Ramos (cell line): ENCODE measurements at regions not wholly inside any gene's neighbourhood (a gene's known extent, or its start where the extent isn't known, plus 50 kb on each side); places are given as distances from the start of the nearest gene placed in this dataset.

Experiments used
- in situ Hi-C: fragments of 300-500 bp; cut with MboI; formaldehyde crosslinking; loops from one replicate; pipeline ENCODE4 v1.14.3; 2022; ENCODE audit warnings: low sequenced_read_pairs; ENCODE audit not compliant: unreplicated experiment

DNA sequence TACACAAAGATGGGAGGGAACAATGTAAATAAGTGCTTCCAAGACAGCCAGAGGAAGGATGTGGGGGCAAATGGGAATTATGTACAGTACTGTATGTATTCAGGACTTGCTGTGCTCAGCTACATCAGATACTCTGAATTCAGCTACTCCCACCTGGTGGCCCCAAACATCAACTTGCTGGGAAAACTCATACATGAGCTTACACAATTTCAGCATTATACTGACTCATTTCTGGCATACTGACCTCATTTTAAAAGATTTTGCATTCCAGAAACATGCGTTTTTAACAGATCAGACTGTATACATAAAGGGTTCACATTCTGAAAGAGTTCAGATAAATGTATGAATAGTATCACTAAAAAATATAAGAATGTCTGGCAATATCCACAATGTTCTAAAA, 59.7 kb downstream of the GPX5 start:
- in situ Hi-C loops: no loop called here

- in situ Hi-C loops: no loop called here
Measured at GRCh38 chr6:28586324-28586723, 60.6 kb downstream of the GPX5 start.

DNA sequence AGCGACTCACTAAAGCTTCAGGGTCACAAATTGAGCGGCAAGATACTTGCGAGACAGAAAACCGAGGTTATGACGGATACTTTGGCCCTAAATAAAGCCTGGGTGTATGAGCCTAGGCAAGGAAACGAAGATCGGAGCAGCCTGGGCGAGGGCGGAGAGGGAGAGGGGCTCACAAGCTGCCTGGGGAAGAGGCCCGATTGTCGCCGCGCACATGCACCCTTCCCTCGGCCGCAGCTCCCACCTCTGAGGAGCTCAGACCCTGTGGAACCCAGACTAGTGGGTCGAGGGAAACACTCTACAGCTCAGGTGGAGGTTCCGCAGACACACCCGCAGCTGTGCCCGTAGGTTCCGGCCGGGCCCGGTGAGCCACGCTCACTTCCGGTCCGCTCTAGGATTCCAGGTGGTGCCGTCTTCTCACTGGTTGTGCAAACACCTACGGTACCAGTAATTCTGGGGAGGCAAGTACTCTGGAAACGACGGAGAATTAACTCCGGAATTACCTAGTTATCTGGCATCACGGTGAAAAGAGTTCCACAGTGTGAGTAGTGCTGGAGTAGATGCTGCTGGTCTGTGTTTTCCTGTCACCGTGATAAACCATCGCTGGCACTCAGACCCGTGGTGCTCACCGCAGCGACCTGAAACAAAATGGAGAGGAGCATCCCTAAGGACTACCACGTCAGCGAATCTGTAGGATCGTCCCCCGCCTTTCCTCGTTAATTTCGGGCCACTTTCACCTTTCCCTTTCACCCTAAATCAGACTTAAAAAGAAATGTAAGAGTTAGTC, 61.5 kb downstream of the GPX5 start:
- in situ Hi-C loops: no loop called here

GRCh38 chr6:28587746-28588075, 62.0 kb downstream of the GPX5 start:
- in situ Hi-C loops: no loop called here

- in situ Hi-C loops: no loop called here
Measured at GRCh38 chr6:28588666-28589065, 63.0 kb downstream of the GPX5 start.

GRCh38 chr6:28589234-28589956, 63.7 kb downstream of the GPX5 start:
- in situ Hi-C loops: no loop called here

GRCh38 chr6:28589957-28590349, 64.3 kb downstream of the GPX5 start:
- in situ Hi-C loops: no loop called here

- in situ Hi-C loops: no loop called here
Measured at GRCh38 chr6:28597217-28597835, 71.6 kb downstream of the GPX5 start.

DNA sequence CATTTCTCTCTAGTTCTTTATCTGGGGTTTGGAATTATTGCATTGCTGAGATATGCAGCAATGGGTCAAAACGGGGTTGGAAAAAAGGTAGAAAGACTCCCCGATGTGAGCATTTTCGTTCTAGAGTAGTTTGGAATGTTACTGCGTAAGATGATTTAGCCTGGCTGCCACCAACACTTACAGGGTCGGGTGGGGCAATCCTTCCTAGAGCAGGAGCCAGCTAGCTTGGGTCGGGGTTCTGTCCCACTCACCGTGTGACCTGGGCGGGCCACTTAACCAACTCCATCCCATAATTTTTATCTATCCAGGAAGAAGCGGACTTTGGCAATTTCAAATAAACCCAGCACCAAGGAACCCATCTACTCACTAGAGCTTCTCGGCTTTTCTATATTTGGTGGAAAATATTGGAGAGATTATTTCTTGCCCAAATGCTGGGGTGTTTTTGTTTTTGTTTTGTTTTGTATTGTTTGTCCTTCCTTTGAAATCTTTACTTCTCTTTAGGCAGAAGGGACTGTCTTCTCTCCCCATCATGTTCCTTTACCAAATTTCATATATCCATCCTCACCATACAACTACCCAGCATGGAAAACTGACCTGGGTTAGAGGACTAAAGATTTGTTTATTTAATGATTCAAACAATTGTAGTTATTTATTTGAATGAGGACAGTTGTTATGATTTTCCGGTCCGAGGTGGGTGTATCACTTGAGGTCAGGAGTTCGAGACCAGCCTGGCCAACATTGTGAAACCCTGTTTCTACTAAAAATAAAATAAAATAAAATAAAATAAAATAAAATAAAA, 72.4 kb downstream of the GPX5 start:
- in situ Hi-C loops: no loop called here

DNA sequence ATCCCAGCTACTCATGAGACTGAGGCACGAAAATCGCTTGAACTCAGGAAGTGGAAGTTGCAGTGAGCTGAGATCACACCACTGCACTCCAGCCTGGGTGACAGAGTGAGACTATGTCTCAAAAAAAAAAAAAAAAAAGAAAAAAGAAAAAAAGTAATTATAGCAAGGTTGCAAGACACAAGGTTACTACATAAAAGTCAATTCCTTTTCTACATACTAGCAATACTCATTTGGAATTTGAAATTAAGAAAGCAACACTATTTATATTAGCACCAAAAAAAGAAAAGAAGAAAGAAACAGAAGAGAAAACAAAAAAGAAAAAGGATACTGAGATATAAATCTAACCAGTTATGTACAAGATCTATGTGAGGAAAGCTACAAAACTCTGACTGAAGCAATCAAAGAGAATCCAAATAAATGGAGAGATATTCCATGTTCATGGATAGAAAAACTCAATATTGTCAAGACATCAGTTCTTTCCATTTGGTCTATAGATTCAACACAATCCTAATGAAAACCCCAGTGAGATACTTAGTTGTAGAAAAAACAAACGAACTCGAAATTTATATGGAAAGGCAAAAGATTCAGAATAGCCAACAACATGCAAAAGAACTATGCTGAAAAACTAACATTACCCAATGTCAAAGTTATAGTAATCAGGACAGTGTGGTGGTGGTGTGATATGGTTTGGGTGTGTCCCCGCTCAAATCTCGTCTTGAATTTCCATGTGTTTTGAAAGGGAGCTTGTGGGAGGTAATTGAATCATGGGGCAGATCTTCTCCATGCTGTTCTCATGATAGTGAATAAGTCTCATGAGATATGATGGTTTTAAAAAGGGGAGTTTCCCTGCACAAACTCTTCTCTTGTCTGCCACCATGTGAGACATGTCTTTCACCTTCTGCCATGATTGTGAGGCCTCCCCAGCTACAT, 73.3 kb downstream of the GPX5 start:
- in situ Hi-C loops: no loop called here

DNA sequence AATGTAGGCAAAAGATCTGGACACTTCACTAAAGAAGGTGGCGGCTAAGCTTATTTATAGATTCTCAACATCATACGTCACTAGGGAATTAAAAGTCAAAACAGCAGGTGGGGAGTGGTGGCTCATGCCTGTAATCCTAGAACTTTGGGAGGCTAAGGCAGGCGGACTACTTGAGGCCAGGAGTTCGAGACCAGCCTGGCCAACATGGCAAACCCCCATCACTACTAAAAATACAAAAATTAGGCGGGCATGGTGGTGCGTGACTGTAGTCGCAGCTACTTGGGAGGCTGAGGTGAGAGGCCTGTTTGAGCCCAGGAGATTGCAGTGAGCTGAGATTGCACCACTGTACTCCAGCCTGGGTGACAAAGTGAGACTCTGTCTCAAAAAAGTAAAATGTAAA, 74.6 kb downstream of the GPX5 start:
- in situ Hi-C loops: no loop called here

DNA sequence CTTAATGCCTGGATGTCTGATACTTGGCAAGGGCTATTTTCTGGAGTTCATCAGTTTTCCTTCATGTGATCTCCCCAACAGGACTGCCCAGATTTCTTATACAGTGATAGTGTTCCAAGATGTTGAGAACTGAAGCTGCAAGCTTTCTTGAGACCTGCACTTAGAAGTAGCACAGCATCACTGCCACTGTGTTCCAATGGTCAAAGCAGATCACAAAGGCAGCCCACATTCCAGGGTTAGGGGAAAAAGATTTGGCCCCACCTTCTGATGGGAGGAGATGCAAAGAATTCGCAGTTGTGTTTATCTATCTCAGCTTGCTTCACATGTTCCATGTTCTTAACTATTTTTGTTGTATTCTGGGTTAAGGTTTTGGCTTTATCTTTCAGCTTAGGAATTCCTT, 78.2 kb downstream of the GPX5 start:
- in situ Hi-C loops: no loop called here

DNA sequence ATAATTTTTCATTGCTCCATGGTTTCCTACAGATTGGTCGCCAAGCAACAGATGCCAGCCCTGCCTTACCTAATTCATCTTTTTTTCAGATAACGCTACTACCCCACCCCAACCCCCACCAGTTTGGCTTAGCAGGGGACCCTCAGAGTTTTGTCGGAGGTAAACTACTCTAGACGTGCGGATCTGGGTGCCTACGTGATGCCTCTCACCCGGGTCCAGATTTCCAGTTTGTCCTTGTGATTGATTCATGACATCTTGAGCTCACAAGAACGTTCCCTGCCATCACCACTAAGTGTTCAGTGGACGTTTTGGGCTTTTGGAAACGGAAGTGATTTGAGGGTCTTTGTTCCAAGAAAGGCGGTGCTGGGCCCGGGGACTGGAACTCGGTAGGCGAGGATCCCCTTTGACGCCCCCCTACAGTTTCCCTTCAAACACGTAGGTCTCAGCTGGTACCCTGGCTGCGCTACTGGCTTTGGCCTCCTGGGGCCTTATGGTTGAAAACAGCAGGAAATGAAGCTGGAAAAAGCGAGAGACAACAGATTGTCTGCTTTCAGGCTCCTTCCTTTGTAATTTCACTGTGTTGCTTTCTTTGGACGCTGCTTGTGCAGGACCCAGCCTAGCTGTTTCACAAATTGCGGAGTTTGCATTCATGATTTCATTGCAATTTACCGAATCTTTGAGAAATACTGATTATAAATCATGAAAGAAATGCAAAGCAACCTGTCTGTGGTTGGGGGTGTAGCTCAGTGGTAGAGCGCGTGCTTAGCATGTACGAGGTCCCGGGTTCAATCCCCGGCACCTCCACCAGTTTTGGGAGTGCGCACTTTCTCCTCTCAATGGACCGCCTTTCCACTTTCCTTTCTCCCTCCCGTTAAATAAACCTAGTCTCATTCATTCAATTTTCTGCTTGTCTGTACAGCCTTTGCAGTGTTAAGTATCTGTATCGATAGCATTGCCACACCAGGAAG, 81.0 kb downstream of the GPX5 start:
- in situ Hi-C loops: no loop called here

GRCh38 chr6:28607990-28608389, 82.3 kb downstream of the GPX5 start:
- in situ Hi-C loops: no loop called here

GRCh38 chr6:28609672-28610071, 84.0 kb downstream of the GPX5 start:
- in situ Hi-C loops: no loop called here

- in situ Hi-C loops: no loop called here
Measured at GRCh38 chr6:28615616-28615954, 89.9 kb downstream of the GPX5 start.

- in situ Hi-C loops: no loop called here
Measured at GRCh38 chr6:28615955-28616747, 90.5 kb downstream of the GPX5 start.
